ENCODE measurements at regions not wholly inside any gene's neighbourhood (a gene's known extent, or its start where the extent isn't known, plus 50 kb on each side); places are given as distances from the start of the nearest gene placed in this dataset.

GRCh38 chr5:117425163-117425562 is 850.5 kb upstream of the SEMA6A start:
- Mint-ChIP-seq H3K36me3 (ENCODE audit: insufficient read depth, unreplicated experiment) (no peaks in the 10 kb centered on the region), H3K27me3 (ENCODE audit: unreplicated experiment) (no peaks in the 10 kb centered on the region), H3K4me3 (ENCODE audit: low read depth, unreplicated experiment) (no peak overlapping the region), H3K4me1 (ENCODE audit: low read depth, unreplicated experiment) (no peaks in the 10 kb centered on the region), H3K9me3 (ENCODE audit: low read depth, unreplicated experiment) (peaks cover 12% of the 10 kb centered on the region), H3K27ac (ENCODE audit: unreplicated experiment) (no peak overlapping the region)
- no peak for DNase-seq
- intact Hi-C loops (cut with micrococcal nuclease; ENCODE audit: unreplicated experiment): no loop called here
- BruUV-seq (replicated peaks): no TSS peak
- no peak for TF ChIP-seq CTCF (IDR thresholded peaks at IDR 0.05; ENCODE audit: unreplicated experiment)
- CTCF ChIA-PET: no interaction called here

GRCh38 chr5:117424559-117424958 is 849.9 kb upstream of the SEMA6A start:
- DNase-seq: no peak
- intact Hi-C loops (cut with micrococcal nuclease; ENCODE audit: unreplicated experiment): no loop called here
- H3K27me3 Mint-ChIP-seq (ENCODE audit: unreplicated experiment): no peaks in the 10 kb centered on the region
- no peaks in the 10 kb centered on the region for H3K4me1 Mint-ChIP-seq (ENCODE audit: low read depth, unreplicated experiment)
- BruUV-seq (replicated peaks): no TSS peak
- H3K4me3 Mint-ChIP-seq (ENCODE audit: low read depth, unreplicated experiment): no peak overlapping the region
- H3K36me3 Mint-ChIP-seq (ENCODE audit: insufficient read depth, unreplicated experiment): no peaks in the 10 kb centered on the region
- CTCF ChIA-PET: no interaction called here
- H3K9me3 Mint-ChIP-seq (ENCODE audit: low read depth, unreplicated experiment): peaks cover 12% of the 10 kb centered on the region
- no peak for TF ChIP-seq CTCF (IDR thresholded peaks at IDR 0.05; ENCODE audit: unreplicated experiment)
- no peak overlapping the region for H3K27ac Mint-ChIP-seq (ENCODE audit: unreplicated experiment)

- DNase-seq: no peak
- H3K27ac Mint-ChIP-seq (ENCODE audit: unreplicated experiment): no peak overlapping the region
- H3K4me3 Mint-ChIP-seq (ENCODE audit: low read depth, unreplicated experiment): no peak overlapping the region
- H3K4me1 Mint-ChIP-seq (ENCODE audit: low read depth, unreplicated experiment): no peaks in the 10 kb centered on the region
- no peaks in the 10 kb centered on the region for H3K27me3 Mint-ChIP-seq (ENCODE audit: unreplicated experiment)
- peaks cover 10% of the 10 kb centered on the region for H3K9me3 Mint-ChIP-seq (ENCODE audit: low read depth, unreplicated experiment)
- intact Hi-C loops (cut with micrococcal nuclease; ENCODE audit: unreplicated experiment): no loop called here
- CTCF ChIA-PET: no interaction called here
- H3K36me3 Mint-ChIP-seq (ENCODE audit: insufficient read depth, unreplicated experiment): no peaks in the 10 kb centered on the region
- no peak for TF ChIP-seq CTCF (IDR thresholded peaks at IDR 0.05; ENCODE audit: unreplicated experiment)
- no TSS peak for BruUV-seq (replicated peaks)
Observed at GRCh38 chr5:117417501-117417900, 842.9 kb upstream of the SEMA6A start.

GRCh38 chr5:117414926-117415325 is 840.3 kb upstream of the SEMA6A start:
- Mint-ChIP-seq H3K27me3 (ENCODE audit: unreplicated experiment) (no peaks in the 10 kb centered on the region), H3K36me3 (ENCODE audit: insufficient read depth, unreplicated experiment) (no peaks in the 10 kb centered on the region), H3K27ac (ENCODE audit: unreplicated experiment) (no peak overlapping the region), H3K9me3 (ENCODE audit: low read depth, unreplicated experiment) (peaks cover 4% of the 10 kb centered on the region), H3K4me3 (ENCODE audit: low read depth, unreplicated experiment) (no peak overlapping the region), H3K4me1 (ENCODE audit: low read depth, unreplicated experiment) (no peaks in the 10 kb centered on the region)
- no peak for DNase-seq
- intact Hi-C loops (cut with micrococcal nuclease; ENCODE audit: unreplicated experiment): no loop called here
- no TSS peak for BruUV-seq (replicated peaks)
- CTCF ChIA-PET: no interaction called here
- TF ChIP-seq CTCF (IDR thresholded peaks at IDR 0.05; ENCODE audit: unreplicated experiment): no peak

GRCh38 chr5:117411701-117412100 is 837.1 kb upstream of the SEMA6A start:
- Mint-ChIP-seq H3K27ac (ENCODE audit: unreplicated experiment) (no peak overlapping the region), H3K36me3 (ENCODE audit: insufficient read depth, unreplicated experiment) (no peaks in the 10 kb centered on the region), H3K4me3 (ENCODE audit: low read depth, unreplicated experiment) (no peak overlapping the region), H3K4me1 (ENCODE audit: low read depth, unreplicated experiment) (no peaks in the 10 kb centered on the region), H3K9me3 (ENCODE audit: low read depth, unreplicated experiment) (peaks cover 11% of the 10 kb centered on the region), H3K27me3 (ENCODE audit: unreplicated experiment) (no peaks in the 10 kb centered on the region)
- no TSS peak for BruUV-seq (replicated peaks)
- no peak for TF ChIP-seq CTCF (IDR thresholded peaks at IDR 0.05; ENCODE audit: unreplicated experiment)
- intact Hi-C loops (cut with micrococcal nuclease; ENCODE audit: unreplicated experiment): no loop called here
- DNase-seq: no peak
- CTCF ChIA-PET: interaction anchor here (1.4 kb wide), 1 partner anchor 19 kb away, joined by 3 read pairs; no protein-coding TSS in a partner anchor
